ENCODE measurements at regions not wholly inside any gene's neighbourhood (a gene's known extent, or its start where the extent isn't known, plus 50 kb on each side); places are given as distances from the start of the nearest gene placed in this dataset.

DNA sequence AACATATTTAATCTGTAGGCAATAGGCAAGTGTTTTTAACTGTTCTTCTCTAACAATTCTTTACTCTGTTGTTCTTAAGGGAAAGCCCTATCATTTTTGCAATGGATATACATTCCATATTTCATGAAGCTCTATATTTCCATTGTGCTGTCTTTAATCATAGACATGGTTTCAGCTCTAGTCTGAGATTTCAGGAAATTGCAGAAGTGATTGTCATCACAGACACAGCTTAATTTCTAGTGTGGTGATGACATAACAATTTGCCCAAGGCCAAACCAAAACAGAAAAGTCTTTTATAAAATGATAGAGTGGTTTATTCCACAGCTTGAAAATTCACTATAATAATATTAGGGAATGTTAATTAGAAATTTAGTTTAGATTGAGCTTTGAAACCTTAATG is 494.1 kb upstream of the SEMA3A start:
- no peak for ATAC-seq
- no peaks in the 10 kb centered on the region for H3K36me3 ChIP-seq
- no peak for TF ChIP-seq POLR2A (IDR thresholded peaks at IDR 0.05)
- TF ChIP-seq, protein P1, sequence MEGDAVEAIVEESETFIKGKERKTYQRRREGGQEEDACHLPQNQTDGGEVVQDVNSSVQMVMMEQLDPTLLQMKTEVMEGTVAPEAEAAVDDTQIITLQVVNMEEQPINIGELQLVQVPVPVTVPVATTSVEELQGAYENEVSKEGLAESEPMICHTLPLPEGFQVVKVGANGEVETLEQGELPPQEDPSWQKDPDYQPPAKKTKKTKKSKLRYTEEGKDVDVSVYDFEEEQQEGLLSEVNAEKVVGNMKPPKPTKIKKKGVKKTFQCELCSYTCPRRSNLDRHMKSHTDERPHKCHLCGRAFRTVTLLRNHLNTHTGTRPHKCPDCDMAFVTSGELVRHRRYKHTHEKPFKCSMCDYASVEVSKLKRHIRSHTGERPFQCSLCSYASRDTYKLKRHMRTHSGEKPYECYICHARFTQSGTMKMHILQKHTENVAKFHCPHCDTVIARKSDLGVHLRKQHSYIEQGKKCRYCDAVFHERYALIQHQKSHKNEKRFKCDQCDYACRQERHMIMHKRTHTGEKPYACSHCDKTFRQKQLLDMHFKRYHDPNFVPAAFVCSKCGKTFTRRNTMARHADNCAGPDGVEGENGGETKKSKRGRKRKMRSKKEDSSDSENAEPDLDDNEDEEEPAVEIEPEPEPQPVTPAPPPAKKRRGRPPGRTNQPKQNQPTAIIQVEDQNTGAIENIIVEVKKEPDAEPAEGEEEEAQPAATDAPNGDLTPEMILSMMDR (IDR thresholded peaks at IDR 0.05): no peak
- H3K9me3 ChIP-seq: no peaks in the 10 kb centered on the region
- intact Hi-C loops (cut with DNase I): no loop called here
- no peak for DNase-seq
- no peaks in the 10 kb centered on the region for H3K27me3 ChIP-seq
- H3K27ac ChIP-seq: no peak overlapping the region
- no peak overlapping the region for H3K4me3 ChIP-seq
- no peaks in the 10 kb centered on the region for H3K4me1 ChIP-seq

DNA sequence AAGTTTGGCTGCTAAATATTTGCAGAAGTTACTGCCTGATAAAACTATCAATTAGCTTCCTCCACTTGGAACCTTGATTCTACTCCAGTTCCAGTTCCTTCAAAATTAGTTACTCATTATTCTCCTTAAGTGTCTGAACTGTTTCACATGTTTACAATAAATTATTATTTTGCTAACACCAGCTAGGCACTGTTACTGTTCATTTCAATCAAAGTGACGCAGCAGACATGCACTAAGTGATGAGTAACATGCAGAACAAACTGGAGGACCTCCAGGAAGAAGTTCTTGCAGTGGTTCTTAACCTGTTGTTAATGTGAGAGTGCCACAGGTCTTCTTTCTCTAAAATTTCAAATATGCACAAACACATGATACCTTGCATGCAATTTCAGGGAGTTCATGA is 491.8 kb upstream of the SEMA3A start:
- intact Hi-C loops (cut with DNase I): no loop called here
- no peak overlapping the region for H3K4me3 ChIP-seq
- no peaks in the 10 kb centered on the region for H3K4me1 ChIP-seq
- no peak for ATAC-seq
- no peaks in the 10 kb centered on the region for H3K27me3 ChIP-seq
- no peak for DNase-seq
- WGBS (ENCODE audit: insufficient coverage, low coverage, low lambda C conversion rate, missing lambda C conversion rate): 25% methylated on average over 1 of the region's 1 CpG
- no peaks in the 10 kb centered on the region for H3K36me3 ChIP-seq
- no peak for TF ChIP-seq POLR2A (IDR thresholded peaks at IDR 0.05)
- TF ChIP-seq, protein P1 (IDR thresholded peaks at IDR 0.05): no peak
- H3K9me3 ChIP-seq: no peaks in the 10 kb centered on the region
- H3K27ac ChIP-seq: no peak overlapping the region

DNA sequence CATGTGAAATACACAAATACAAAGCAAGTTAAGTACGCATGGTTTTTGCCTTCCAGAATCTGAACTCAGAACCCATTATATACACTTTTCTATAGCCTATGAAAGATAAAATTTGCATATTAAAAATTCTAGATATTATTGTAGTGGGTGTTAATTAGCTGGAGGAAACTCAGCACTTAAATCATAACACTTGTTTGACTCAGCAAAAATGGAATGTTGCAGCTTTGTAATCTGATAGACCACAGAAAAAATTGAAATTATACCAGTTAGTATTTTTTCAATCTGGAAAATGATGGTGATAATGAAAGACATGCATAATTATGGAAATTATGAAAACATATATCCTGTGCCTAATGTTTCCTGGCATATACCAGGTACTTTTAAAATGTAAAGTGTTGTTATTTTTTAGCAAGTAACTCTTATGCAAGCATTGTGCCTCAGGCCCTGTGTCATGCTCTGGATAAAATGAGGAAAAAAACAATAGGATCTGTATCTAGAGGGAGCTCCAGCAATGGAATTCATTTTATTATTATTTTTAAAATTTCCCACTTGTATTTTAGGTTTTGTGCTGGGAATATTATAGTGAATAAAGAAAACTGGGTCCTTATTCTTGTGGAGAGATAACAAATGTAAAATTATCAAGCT is 490.4 kb upstream of the SEMA3A start:
- no peaks in the 10 kb centered on the region for H3K36me3 ChIP-seq
- H3K4me1 ChIP-seq: no peaks in the 10 kb centered on the region
- no peak overlapping the region for H3K4me3 ChIP-seq
- no peaks in the 10 kb centered on the region for H3K9me3 ChIP-seq
- no peaks in the 10 kb centered on the region for H3K27me3 ChIP-seq
- DNase-seq (no peak), ATAC-seq (no peak)
- WGBS (ENCODE audit: insufficient coverage, low coverage, low lambda C conversion rate, missing lambda C conversion rate): 77% methylated on average over 1 of the region's 1 CpG
- intact Hi-C loops (cut with DNase I): no loop called here
- no peak overlapping the region for H3K27ac ChIP-seq
- TF ChIP-seq, protein P1 (IDR thresholded peaks at IDR 0.05): no peak
- no peak for TF ChIP-seq POLR2A (IDR thresholded peaks at IDR 0.05)

DNA sequence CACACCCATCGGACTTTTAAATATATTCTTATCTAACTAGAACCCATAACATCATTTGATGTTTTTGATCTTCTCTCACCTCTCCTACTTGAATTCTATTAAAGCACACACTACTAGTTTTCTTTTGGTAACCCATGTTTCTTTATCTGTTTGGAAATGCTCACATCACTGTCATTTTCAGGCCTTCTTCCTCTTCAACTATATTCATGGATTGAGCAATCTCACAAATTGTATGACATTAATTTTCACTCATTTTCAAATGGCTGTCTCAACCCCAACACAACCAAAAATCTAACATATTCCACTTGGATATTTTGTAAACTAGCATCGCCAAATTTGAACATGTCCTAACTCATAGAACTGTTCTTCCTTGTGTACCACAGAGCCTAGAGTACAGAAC is 488.0 kb upstream of the SEMA3A start:
- no peak overlapping the region for H3K4me3 ChIP-seq
- no peaks in the 10 kb centered on the region for H3K27me3 ChIP-seq
- 56% methylated on average over 2 of the region's 2 CpGs for WGBS (ENCODE audit: insufficient coverage, low coverage, low lambda C conversion rate, missing lambda C conversion rate)
- H3K9me3 ChIP-seq: no peaks in the 10 kb centered on the region
- H3K4me1 ChIP-seq: no peaks in the 10 kb centered on the region
- DNase-seq: no peak
- no peaks in the 10 kb centered on the region for H3K36me3 ChIP-seq
- TF ChIP-seq, protein P1 (IDR thresholded peaks at IDR 0.05): no peak
- TF ChIP-seq POLR2A (IDR thresholded peaks at IDR 0.05): no peak
- intact Hi-C loops (cut with DNase I): no loop called here
- H3K27ac ChIP-seq: no peak overlapping the region
- ATAC-seq: no peak

DNA sequence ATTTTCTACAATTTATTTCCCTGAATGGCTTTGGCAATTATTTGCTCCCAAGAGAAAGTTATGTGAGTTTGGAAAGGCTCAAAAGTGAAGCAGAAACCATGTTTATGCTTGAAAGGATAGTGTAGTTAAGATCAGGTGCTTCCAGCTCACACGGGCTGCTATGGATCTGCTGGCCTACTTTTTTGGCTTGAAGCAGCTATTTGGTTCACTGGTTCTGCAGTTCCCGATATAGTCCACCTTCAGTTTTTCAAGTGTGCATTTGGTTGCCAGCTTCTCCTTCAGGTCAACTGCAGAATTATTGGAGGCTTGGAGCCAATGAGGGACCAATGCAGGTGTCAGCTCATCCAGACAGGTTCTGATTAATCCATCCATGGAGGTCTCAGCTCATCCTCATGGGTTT is 484.3 kb upstream of the SEMA3A start:
- Histone ChIP-seq H3K4me1 (no peaks in the 10 kb centered on the region), H3K4me3 (no peak overlapping the region), H3K27me3 (no peaks in the 10 kb centered on the region), H3K27ac (no peak overlapping the region), H3K36me3 (no peaks in the 10 kb centered on the region), H3K9me3 (no peaks in the 10 kb centered on the region)
- intact Hi-C loops (cut with DNase I): no loop called here
- WGBS (ENCODE audit: insufficient coverage, low coverage, low lambda C conversion rate, missing lambda C conversion rate): 55% methylated on average over 2 of the region's 2 CpGs
- TF ChIP-seq, protein P1 (IDR thresholded peaks at IDR 0.05): no peak
- no peak for TF ChIP-seq POLR2A (IDR thresholded peaks at IDR 0.05)
- DNase-seq (no peak), ATAC-seq (no peak)

Measured in right lobe of liver (tissue), 6 donors.